ENCODE measurements at regions not wholly inside any gene's neighbourhood (a gene's known extent, or its start where the extent isn't known, plus 50 kb on each side); places are given as distances from the start of the nearest gene placed in this dataset.
"Not testable (repeated sequence)": the region's sequence is repeated elsewhere in the genome, so short reads cannot be mapped to it uniquely, and the experiment has no call there.

DNA sequence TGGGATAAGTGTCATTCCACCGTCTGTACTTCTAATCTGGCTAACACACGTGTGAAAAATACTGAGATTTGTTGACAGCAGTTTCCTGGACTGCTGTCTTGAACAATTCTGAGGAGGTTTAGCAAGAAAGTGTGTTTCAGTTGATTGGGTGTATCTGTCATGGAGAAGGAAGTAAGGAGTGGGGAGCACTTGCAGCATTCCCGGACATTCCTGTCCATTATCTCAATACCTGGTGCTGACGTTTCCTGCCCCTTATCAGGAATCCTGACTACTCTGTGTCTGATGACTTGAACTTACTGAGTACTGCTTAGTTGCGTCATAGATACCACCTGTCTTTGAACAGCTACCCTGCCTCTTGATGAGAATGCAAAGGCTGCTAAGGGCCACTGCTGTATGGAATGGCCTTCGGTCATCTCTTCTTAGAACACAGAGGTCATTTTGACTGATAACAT, 72.0 kb upstream of the VKORC1L1 start:
- DNase-seq: no peak

DNA sequence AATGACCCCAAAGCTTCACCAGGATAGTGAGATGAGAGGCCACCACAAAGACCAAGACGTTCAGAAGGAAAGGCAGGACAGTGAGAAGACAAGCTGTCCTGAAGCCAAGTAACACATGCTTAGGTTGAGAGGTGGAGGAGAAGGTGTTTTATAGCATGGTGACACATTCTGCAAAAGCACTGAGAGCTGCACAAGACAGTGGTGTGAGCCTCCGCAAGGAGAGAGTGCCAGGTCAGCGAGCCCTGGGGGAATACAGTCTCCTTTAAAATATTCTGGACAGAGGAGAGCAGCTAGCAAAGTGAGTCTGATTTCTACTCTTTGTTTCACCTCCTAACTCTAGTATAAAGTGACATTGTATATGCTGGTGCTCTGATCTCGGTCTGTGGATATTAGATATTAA, 68.0 kb upstream of the VKORC1L1 start:
- DNase-seq: no peak

DNA sequence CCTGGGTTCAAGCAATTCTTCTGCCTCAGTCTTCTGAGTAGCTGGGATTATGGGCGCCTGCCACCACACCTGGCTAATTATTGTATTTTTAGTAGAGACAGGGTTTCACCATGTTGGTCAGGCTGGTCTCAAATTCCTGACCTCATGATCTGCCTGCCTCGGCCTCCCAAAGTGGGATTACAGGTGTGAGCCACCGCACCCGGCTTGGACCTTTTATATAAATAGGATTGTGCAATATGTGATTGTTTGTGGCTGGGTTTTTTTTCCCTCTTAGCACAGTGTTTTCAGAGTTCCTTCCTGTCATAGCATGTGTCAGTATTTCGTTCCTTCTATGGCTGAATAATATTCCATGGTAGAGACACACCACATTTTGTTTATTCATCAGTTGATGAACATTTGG, 65.8 kb upstream of the VKORC1L1 start:
- DNase-seq: not testable (repeated sequence)

DNA sequence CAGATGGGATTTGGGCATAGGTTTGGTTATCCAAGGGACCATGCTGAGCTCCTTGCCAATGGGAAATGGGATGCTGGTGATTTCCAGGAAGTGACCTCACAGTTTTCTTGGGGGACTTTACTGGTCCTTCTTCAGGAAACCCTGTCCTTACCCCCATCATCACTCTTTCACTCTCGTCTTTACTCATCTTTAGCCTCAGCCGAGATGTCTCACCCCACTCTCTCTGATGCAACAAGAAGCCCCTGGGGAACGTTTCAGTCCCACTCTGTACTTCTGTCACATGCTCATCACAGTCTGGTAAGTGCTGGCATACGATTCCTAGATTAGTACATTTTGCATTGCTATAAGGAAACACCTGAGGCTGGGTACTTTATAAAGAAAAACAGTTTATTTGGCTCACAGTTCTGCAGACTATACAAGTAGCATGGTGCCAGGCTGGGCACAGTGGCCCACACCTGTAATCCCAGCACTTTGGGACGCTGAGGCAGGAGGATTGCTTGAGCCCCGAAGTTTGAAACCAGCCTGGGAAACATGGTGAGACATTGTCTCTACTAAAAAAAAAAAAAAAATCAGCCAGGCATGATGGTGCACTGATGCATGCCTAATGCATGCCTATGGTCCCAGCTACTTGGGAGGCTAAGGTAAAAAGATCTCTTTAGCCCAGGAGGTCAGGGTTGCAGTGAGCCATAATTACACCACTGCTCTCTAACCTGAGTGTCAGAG, 63.5 kb upstream of the VKORC1L1 start:
- DNase-seq: peak; percentile 0

DNA sequence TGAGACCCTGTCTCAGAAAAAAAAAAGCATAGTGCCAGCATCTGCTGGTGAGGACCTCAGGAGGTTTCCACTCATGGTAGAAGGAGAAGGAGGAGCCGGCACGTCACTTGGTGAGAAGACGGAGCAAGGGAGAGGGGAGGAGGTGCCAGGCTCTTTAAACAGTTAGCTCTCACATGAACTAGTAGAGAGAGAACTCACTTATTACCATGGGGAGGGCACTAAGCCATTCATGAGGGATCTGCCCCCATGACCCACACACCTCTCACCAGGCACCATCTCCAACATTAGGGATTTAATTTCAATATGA, 62.9 kb upstream of the VKORC1L1 start:
- DNase-seq: no peak

DNA sequence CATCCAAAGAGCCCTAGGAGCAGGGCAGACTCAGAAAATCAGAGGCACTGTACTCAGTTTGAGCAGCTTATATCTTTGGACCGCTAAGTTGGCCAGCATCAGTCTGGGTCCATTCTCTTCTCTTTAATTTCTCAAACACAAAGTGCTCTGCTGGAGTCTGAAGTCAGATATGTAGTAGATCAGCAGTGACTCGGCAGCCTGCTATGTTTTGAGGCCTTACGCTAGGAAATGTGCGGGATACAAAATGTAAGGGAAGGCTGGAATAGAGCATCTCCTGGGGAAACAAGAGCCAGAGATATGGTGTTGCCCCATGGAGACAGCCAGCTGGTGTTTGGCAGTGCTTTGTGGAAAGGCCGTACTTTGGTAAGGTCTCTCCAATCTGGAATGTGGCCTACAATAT, 60.6 kb upstream of the VKORC1L1 start:
- no peak for DNase-seq

DNA sequence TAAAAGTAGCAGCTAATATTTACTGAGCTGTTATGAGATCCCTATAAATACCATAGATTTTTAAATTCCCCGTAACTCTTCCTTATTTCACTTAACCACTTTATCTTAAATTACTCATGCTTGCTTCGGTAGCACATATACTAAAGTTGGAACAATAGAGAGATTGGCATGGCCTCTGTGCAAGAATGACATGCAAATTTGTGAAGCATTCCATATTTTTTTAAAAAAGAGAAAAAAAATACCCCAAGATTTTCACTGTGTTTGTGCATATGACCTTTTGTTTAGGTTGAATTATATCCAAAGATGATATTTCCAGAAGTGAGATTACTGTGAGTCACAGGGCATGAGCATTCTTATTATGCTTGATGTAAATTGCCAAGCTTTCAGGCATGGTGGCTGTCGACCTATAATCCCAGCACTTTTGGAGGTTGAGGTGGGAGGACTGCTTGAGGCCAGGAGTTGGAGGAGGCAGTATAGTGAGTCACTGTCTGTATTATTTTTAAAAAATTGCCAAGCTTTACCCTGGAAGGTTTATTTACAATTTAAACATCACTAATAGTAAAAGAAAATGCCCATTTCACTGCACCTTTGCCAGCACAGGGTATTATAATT, 58.2 kb upstream of the VKORC1L1 start:
- DNase-seq: not testable (repeated sequence)

DNA sequence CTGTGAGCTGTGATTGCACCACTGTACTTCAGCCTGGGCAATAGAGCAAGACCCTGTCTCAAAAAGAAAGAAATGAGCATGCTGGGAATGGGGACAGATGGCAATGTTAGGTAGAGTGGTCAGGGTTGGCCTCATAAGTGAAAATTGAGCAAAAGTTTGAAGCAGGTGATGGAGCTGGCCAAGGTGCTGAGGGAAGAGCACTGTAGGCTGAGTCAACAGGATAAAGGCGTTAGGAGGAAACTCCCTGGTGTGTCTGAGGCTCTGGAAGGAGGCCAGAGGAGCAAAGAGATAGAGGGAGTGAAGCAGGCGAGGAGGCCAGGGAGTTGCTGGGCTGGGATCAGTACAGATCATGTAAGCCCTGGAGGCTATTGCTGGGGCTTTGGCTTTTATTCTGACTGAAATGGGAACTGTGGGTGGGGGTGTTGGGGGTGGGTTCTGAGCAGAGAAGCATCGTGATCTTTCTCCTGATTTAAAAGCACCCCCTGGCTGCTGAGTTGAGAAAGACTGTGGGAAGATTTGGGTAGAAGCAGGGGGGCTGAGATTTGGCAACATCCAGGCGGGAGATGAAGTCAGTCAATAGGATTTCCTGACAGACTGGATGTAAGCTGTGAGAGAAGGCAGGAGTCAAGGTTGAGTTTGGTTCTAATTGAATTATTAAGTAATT, 52.5 kb upstream of the VKORC1L1 start:
- no peak for DNase-seq

All from renal pelvis (tissue), 1 donor.